ENCODE measurements at regions not wholly inside any gene's neighbourhood (a gene's known extent, or its start where the extent isn't known, plus 50 kb on each side); places are given as distances from the start of the nearest gene placed in this dataset.
A peak's percentile ranks its signal among the peaks of the same experiment; 100 is the strongest.

DNA sequence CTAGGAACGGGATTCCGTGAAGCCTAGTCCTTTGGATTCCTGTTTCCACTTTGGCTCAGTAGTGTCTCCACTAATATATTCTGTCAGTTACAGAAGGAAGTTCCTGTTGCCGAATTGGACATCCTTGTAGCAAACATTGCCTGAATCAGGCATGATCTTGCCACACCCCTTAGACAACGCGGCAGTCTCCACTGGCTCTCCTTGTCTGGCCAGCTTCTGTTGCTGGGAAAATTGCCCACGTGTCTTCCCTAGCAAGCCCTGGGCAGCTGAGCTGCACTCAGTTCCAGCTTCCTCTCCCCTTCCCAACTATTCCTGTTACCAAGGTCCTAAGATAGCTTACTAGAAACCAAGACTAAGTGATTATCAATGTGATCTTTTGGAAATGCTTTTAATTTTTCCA is 316.6 kb upstream of the RIOK2 start:
- TF ChIP-seq POLR2AphosphoS5 (IDR thresholded peaks at IDR 0.05) = peak in 1 of 2 donors; percentile 72
- TF ChIP-seq, protein P1, sequence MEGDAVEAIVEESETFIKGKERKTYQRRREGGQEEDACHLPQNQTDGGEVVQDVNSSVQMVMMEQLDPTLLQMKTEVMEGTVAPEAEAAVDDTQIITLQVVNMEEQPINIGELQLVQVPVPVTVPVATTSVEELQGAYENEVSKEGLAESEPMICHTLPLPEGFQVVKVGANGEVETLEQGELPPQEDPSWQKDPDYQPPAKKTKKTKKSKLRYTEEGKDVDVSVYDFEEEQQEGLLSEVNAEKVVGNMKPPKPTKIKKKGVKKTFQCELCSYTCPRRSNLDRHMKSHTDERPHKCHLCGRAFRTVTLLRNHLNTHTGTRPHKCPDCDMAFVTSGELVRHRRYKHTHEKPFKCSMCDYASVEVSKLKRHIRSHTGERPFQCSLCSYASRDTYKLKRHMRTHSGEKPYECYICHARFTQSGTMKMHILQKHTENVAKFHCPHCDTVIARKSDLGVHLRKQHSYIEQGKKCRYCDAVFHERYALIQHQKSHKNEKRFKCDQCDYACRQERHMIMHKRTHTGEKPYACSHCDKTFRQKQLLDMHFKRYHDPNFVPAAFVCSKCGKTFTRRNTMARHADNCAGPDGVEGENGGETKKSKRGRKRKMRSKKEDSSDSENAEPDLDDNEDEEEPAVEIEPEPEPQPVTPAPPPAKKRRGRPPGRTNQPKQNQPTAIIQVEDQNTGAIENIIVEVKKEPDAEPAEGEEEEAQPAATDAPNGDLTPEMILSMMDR (IDR thresholded peaks at IDR 0.05) = no peak
